Upper lobe of right lung (tissue), 1 donor: ENCODE measurements at regions not wholly inside any gene's neighbourhood (a gene's known extent, or its start where the extent isn't known, plus 50 kb on each side); places are given as distances from the start of the nearest gene placed in this dataset.

Source experiments
- ATAC-seq: fragments of 200-7000 bp; cut with Tn5 transposase; one replicate; pipeline ENCODE4 v1.9.1; 2020; ENCODE audit warnings: mild to moderate bottlenecking, moderate library complexity
- DNase-seq: peaks from one replicate; pipeline ENCODE4 v3.0.0-alpha.2; 2020
- H3K27ac ChIP-seq: fragments of 200-600 bp; one replicate; pipeline ENCODE4 v1.8.0; 2022
- H3K27me3 ChIP-seq: fragments of 200-600 bp; one replicate; pipeline ENCODE4 v1.8.0; 2022; ENCODE audit warnings: mild to moderate bottlenecking
- H3K36me3 ChIP-seq: fragments of 200-600 bp; one replicate; pipeline ENCODE4 v1.8.0; 2022
- H3K4me1 ChIP-seq: fragments of 200-600 bp; one replicate; pipeline ENCODE4 v1.8.0; 2022
- H3K4me3 ChIP-seq: fragments of 200-600 bp; one replicate; pipeline ENCODE4 v1.8.0; 2022; ENCODE audit warnings: mild to moderate bottlenecking
- H3K9me3 ChIP-seq: fragments of 200-600 bp; one replicate; pipeline ENCODE4 v1.8.0; 2022
- intact Hi-C: fragments of 100-400 bp; cut with DNase I; formaldehyde crosslinking; loops from one replicate; pipeline ENCODE4 v1.11.0; 2022
- TF ChIP-seq, protein P1 (sequence below): fragments of 200-600 bp; IDR thresholded peaks from one replicate; pipeline ENCODE4 v1.8.0; 2022; ENCODE audit warnings: antibody characterized with exemption
- donor health status: DM: no; HTN: yes; CAD: no; lungs with severe emphysema.

GRCh38 chr10:117673230-117674010, 130.9 kb downstream of the EMX2 start:
- intact Hi-C loops, result no loop called here
- no peak for ATAC-seq
- no peaks in the 10 kb centered on the region for H3K36me3 ChIP-seq
- no peak overlapping the region for H3K27ac ChIP-seq
- no peaks in the 10 kb centered on the region for H3K4me1 ChIP-seq
- no peak for DNase-seq
- no peaks in the 10 kb centered on the region for H3K9me3 ChIP-seq
- no peak overlapping the region for H3K4me3 ChIP-seq
- TF ChIP-seq, protein P1, sequence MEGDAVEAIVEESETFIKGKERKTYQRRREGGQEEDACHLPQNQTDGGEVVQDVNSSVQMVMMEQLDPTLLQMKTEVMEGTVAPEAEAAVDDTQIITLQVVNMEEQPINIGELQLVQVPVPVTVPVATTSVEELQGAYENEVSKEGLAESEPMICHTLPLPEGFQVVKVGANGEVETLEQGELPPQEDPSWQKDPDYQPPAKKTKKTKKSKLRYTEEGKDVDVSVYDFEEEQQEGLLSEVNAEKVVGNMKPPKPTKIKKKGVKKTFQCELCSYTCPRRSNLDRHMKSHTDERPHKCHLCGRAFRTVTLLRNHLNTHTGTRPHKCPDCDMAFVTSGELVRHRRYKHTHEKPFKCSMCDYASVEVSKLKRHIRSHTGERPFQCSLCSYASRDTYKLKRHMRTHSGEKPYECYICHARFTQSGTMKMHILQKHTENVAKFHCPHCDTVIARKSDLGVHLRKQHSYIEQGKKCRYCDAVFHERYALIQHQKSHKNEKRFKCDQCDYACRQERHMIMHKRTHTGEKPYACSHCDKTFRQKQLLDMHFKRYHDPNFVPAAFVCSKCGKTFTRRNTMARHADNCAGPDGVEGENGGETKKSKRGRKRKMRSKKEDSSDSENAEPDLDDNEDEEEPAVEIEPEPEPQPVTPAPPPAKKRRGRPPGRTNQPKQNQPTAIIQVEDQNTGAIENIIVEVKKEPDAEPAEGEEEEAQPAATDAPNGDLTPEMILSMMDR, result no peak
- H3K27me3 ChIP-seq, result no peaks in the 10 kb centered on the region

GRCh38 chr10:117674201-117674600, 131.7 kb downstream of the EMX2 start:
- intact Hi-C loops, result no loop called here
- Histone ChIP-seq H3K36me3 (no peaks in the 10 kb centered on the region), H3K9me3 (no peaks in the 10 kb centered on the region), H3K4me1 (no peaks in the 10 kb centered on the region), H3K4me3 (no peak overlapping the region), H3K27ac (no peak overlapping the region), H3K27me3 (no peaks in the 10 kb centered on the region)
- ATAC-seq (no peak), DNase-seq (no peak)
- TF ChIP-seq, protein P1, result no peak

- Histone ChIP-seq H3K4me1 (no peaks in the 10 kb centered on the region), H3K4me3 (no peak overlapping the region), H3K36me3 (no peaks in the 10 kb centered on the region), H3K9me3 (no peaks in the 10 kb centered on the region), H3K27ac (no peak overlapping the region), H3K27me3 (no peaks in the 10 kb centered on the region)
- ATAC-seq (no peak), DNase-seq (no peak)
- intact Hi-C loops, result no loop called here
- TF ChIP-seq, protein P1, result no peak
Measured at GRCh38 chr10:117674646-117675045, 132.1 kb downstream of the EMX2 start.

DNA sequence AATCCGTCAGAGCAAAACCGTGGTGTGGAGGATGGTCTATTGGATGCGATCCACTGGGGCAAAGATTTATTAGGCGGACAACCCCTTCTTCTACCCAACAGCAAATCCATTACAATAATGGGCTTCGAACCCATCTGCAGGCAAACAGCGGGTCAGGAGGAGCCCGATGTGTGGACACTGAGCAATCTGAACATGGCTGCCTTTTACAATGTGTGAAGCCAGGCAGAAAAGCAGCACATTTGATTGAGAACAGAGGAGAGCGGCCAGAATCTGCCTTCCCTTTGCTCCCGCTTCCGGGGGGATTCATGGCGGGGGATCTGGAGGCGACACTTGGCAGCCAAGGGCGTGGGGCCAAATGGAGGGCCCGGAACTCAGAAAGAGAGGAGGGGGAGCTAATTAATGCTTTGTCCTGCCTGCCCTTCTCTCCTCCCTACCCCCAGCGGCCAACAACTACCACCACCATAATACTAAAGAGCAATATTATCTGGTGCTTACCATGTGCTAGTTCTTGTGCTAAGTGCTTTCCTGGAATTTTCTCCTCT, 133.0 kb downstream of the EMX2 start:
- TF ChIP-seq, protein P1, result no peak
- ATAC-seq, result no peak
- H3K36me3 ChIP-seq, result no peaks in the 10 kb centered on the region
- H3K9me3 ChIP-seq, result no peaks in the 10 kb centered on the region
- no peak overlapping the region for H3K27ac ChIP-seq
- no peaks in the 10 kb centered on the region for H3K27me3 ChIP-seq
- intact Hi-C loops, result no loop called here
- H3K4me3 ChIP-seq, result no peak overlapping the region
- DNase-seq, result no peak
- H3K4me1 ChIP-seq, result no peaks in the 10 kb centered on the region

DNA sequence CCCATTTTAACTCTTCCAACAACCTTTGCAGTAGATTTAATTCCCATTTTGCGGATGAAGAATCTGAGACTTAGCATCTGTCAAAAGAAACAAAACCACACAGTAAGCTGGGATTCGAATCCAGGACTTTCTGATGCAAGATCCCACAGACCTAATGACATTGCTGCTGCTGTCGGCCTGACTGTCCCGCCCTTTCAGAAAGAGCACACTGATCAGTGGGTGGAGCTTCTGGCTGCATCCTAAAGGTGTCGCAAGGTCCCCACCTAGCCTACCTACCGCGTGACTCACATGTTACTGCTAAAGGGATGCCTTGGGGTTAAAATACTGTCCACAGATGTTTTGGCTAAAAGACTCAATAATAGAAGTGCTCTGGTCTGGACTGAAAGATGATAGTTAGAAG, 134.7 kb downstream of the EMX2 start:
- Histone ChIP-seq H3K4me3 (no peak overlapping the region), H3K36me3 (no peaks in the 10 kb centered on the region), H3K27me3 (no peaks in the 10 kb centered on the region), H3K27ac (no peak overlapping the region), H3K4me1 (no peaks in the 10 kb centered on the region), H3K9me3 (no peaks in the 10 kb centered on the region)
- ATAC-seq (no peak), DNase-seq (no peak)
- intact Hi-C loops, result no loop called here
- TF ChIP-seq, protein P1, result no peak
